NK-92 treated with Interleukin-12 subunit alpha and Interleukin-12 subunit beta, amount 100 ng/mL, for 24 hours (cell line): ENCODE measurements at regions not wholly inside any gene's neighbourhood (a gene's known extent, or its start where the extent isn't known, plus 50 kb on each side); places are given as distances from the start of the nearest gene placed in this dataset.

Experiments used
- DNase-seq: peaks from one replicate; lab custom pipeline; 2025; lab: John Stamatoyannopoulos, UW

- DNase-seq: no peak
These were observed 536.3 kb upstream of the MKI67 start for GRCh38 chr10:128662520-128662919.

- no peak for DNase-seq
These were observed 538.5 kb upstream of the MKI67 start for GRCh38 chr10:128664729-128665128.

GRCh38 chr10:128675405-128675804, 549.2 kb upstream of the MKI67 start:
- DNase-seq: no peak

GRCh38 chr10:128680116-128680515, 553.9 kb upstream of the MKI67 start:
- DNase-seq: no peak

- DNase-seq: no peak
These were observed 558.0 kb upstream of the MKI67 start for GRCh38 chr10:128684215-128684614.

- no peak for DNase-seq
These were observed 560.5 kb upstream of the MKI67 start for GRCh38 chr10:128686630-128687278.

- DNase-seq: no peak
These were observed 561.2 kb upstream of the MKI67 start for GRCh38 chr10:128687408-128687807.

GRCh38 chr10:128687927-128688549, 561.8 kb upstream of the MKI67 start:
- DNase-seq: no peak

- no peak for DNase-seq
These were observed 563.4 kb upstream of the MKI67 start for GRCh38 chr10:128689667-128690066.

GRCh38 chr10:128693493-128694131, 567.4 kb upstream of the MKI67 start:
- no peak for DNase-seq

- no peak for DNase-seq
These were observed 568.1 kb upstream of the MKI67 start for GRCh38 chr10:128694168-128694850.

- DNase-seq: no peak
These were observed 568.9 kb upstream of the MKI67 start for GRCh38 chr10:128694851-128695725.

- no peak for DNase-seq
These were observed 569.7 kb upstream of the MKI67 start for GRCh38 chr10:128695931-128696330.

- no peak for DNase-seq
These were observed 571.2 kb upstream of the MKI67 start for GRCh38 chr10:128697437-128697836.

- DNase-seq: no peak
These were observed 575.2 kb upstream of the MKI67 start for GRCh38 chr10:128701381-128701780.

GRCh38 chr10:128701837-128702236, 575.6 kb upstream of the MKI67 start:
- DNase-seq: no peak

GRCh38 chr10:128704716-128705115, 578.5 kb upstream of the MKI67 start:
- no peak for DNase-seq

- no peak for DNase-seq
These were observed 582.0 kb upstream of the MKI67 start for GRCh38 chr10:128708182-128708581.

- no peak for DNase-seq
These were observed 583.5 kb upstream of the MKI67 start for GRCh38 chr10:128709686-128710085.

- DNase-seq: no peak
These were observed 584.0 kb upstream of the MKI67 start for GRCh38 chr10:128710098-128710797.

- no peak for DNase-seq
These were observed 584.6 kb upstream of the MKI67 start for GRCh38 chr10:128710798-128711183.
